HG03442 (cell line): ENCODE measurements at regions not wholly inside any gene's neighbourhood (a gene's known extent, or its start where the extent isn't known, plus 50 kb on each side); places are given as distances from the start of the nearest gene placed in this dataset.
"Not testable (repeated sequence)": the region's sequence is repeated elsewhere in the genome, so short reads cannot be mapped to it uniquely, and the experiment has no call there.

Experiments
- ATAC-seq: cut with Tn5 transposase; IDR thresholded peaks from one replicate; pipeline ENCODE4 v1.9.1; 2021; ENCODE audit warnings: mild to moderate bottlenecking, moderate library complexity; ENCODE audit not compliant: unreplicated experiment

GRCh38 chr7:150045596-150045995 lies 171.8 kb downstream of the ATP6V0E2 start:
- ATAC-seq: not testable (repeated sequence)

DNA sequence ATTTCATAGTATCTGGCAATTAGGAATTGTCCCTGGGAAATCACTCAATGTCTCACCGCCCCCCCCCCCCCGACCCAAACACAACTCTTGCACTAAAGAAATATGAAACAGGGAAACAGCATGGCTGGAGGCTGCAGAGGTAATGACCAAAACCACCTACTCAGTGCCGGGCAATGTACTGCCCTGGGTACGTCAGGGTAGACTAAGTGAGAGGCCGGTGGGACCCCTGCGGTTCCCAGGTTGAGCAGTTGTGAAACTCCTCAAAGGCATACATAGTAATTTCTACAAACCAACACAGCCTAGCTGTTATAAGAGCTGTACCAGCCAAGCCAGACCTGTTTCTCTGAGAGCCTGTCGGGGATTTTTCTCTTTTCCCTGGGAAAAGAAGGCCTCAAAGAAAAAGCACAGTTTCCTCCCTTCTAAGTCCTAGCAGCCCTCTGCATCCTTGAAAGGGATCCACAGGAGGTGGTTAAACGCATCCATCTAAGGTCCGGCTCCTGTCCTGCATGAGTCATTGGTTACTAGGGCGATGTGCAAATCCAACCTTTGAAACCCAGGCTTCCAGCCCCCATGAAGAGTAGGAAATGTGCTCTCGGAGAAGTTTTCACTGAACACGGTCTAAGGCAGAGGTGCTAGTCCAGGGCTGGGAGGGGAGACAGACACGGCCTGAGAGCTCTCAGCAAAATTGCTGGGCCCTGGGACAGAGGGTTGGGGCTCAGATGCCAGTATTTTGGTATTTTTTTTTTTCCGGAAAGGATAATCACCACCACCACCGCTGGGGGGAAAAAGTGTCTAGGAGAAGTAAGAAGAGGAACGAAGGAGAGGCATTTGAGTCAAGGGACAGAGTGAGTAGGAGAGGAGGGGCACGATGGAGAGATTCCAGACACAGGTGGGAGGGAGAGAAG lies 172.8 kb downstream of the ATP6V0E2 start:
- not testable (repeated sequence) for ATAC-seq

DNA sequence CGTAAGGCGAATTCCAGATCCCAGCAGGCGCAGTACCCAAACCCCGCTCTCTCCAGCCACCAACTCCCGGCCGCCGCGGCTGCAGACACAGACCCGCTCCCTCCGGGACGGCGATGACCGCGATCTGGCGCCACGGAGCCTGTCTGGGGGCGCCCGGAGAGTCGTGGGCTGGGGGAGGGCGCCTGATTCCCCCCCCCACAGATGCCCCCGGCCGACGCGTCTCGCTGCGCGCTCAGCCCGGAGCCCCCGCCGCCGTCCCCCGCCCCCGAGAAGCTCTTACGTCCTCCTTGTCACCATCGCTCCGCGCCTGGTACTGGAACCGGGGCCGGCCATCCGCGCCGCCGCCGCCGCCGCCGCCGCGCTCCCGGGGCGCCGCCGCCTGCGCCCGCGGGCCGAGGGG lies 173.6 kb downstream of the ATP6V0E2 start:
- not testable (repeated sequence) for ATAC-seq

DNA sequence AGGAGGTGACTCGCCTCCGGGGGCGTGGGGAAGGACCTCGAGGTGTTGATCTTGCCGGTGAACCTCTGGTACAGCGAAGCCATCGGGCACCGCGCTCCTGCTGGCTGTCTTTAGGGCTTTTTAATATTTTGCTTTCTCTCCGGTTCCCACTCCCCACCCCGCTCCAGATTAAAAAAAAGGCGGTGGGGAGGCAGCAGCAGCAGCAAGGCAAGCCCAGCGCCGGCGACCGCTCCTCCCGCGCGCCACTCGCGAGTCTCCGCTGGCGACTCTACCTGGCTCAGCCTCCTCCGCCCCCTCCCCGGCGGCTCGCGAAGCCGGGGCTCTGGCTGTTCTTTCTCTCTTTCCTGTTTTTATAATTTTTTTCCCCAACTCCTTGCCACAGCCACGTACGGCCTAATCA lies 174.0 kb downstream of the ATP6V0E2 start:
- not testable (repeated sequence) for ATAC-seq

DNA sequence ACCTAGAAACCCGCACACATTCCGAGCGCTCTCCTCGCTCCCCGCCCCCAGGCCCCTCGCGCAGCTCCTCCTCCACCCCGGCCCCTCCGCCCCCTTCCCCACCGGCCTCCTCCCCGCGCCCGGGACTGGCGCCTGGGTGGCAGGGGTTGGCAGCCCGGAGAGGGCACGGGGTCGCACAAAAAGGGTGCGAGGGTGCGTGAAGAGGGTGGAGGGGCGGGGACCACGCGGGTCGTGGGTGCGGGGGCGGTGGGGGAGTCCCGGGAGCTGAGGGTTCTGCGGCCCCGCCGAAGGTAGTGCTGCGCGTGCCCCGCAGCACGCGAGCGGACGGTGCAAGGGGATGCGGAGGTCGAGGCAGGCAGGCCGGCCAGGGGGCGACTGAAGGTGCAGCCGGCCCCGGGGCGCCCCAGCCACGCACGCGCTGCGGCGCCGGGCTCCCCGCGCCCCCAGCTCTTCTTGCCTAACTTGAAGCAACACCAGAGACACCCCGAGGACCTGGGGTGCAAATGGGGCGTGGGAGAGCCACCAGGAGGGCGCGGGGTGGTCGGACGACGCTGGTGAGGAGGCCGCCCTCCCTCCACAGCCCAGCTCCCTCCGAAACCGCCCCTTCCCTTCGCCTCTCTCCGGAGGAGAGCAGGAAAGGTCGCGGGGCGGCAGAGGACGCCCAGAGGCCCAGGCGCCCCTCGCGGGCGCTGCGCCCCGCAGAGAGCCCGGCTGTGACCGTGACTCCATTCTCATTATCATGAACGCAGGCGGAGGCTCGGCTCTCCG lies 174.7 kb downstream of the ATP6V0E2 start:
- not testable (repeated sequence) for ATAC-seq

DNA sequence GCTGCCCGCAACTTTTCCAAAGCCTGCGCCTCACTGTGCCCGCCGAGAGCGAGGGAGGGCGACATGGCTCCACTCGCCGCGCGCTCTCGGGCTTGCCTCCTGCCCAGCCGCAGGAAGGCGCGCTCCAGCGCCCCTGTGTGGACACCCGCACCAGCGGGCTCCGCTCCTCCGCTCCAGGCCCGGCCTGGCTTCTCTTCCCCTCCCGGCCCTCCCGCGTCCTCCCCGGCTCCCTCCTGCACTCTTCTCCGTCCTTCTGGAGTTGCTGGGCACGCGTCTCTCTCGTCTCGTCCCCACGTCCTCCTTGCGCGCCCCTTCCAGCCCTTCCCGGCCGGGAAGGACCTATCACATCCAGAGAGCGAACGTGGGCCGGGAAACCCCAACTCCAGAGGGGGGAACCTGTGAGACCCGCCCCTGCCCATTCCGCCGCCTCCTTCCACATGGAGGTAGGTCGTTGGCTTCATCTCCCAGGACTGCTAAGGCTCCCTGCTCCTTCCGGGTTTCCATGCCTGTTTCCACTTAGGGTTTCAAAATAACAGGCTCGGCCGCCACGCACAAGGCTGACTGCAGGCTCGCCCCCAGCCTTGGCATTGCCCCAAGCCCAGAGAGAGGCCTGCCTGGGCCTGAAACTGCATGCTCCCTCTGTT lies 175.4 kb downstream of the ATP6V0E2 start:
- not testable (repeated sequence) for ATAC-seq

- ATAC-seq: not testable (repeated sequence)
These were observed 179.6 kb downstream of the ATP6V0E2 start for GRCh38 chr7:150053396-150053795.

GRCh38 chr7:150054242-150054641 lies 180.5 kb downstream of the ATP6V0E2 start:
- not testable (repeated sequence) for ATAC-seq

DNA sequence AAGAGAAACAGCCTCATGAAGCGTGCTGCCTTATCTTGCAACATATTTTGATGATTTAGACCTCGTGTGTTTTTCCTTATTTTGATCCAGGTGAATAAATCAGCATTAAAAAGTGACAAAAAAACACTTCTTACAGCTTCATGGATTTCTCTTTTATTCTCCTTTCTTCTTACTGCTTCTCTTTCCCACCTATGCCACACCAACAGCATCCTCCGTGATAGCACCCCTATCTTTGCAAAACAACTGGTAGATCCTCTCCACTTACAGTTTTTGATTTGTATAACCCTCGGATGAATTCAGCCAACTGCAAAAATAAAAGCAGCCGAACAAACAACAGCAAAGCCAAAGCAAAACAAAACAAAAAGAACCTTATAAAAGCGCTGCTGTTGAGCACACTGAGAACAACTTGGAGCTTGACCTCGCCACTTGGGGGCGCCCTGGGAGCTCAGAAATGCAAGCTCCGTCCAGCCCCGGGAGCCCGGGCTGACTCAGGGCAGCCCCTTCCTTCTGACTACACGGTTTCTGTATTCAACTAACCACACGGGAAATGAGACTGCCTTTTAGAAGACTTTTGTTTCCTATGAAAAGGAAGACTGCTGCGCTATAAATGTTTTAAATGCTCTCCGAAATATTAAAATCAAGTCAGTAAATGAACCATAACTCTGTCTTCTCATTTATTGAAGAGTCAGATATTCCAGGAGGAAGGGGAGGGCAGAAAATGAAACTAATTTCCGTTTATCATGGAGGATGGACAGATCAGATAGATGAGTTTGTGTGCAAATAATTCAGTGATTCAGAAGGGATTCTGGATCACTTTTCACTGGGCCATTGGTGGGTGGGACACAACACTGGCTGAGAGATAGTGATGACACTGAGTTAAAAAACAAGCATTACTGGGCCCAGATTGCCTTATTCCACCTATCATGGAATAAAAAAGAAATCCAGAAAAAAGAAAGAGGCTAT lies 186.8 kb downstream of the ATP6V0E2 start:
- ATAC-seq: peak; percentile 97

GRCh38 chr7:150063195-150063594 lies 189.4 kb downstream of the ATP6V0E2 start:
- ATAC-seq: not testable (repeated sequence)

GRCh38 chr7:150069555-150070313 lies 196.0 kb downstream of the ATP6V0E2 start:
- ATAC-seq: not testable (repeated sequence)

- not testable (repeated sequence) for ATAC-seq
These were observed 203.8 kb downstream of the ATP6V0E2 start for GRCh38 chr7:150077543-150077942.

GRCh38 chr7:150081865-150082264 lies 208.1 kb downstream of the ATP6V0E2 start:
- ATAC-seq: not testable (repeated sequence)

DNA sequence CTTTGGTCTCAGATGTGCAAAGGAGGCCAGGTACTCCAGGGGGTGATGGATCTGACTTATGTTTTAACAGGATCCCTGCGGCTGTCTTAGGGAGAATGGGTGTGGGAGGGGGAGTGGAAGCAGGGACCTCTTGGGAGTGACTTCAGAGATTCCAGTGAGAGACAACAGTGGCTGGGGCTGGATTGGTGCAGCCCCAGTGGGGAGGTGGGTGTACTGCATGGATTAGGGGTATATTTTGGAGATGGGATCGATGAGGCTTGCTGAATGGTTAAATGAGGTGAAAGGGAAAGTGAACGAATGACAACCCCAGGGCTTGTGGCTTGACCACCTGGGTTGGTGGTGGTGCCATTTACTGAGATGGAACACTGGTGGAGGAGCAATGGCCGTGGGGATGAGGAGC lies 211.0 kb downstream of the ATP6V0E2 start:
- ATAC-seq: not testable (repeated sequence)

GRCh38 chr7:150087478-150087877 lies 213.7 kb downstream of the ATP6V0E2 start:
- ATAC-seq: not testable (repeated sequence)

- ATAC-seq: not testable (repeated sequence)
These were observed 215.4 kb downstream of the ATP6V0E2 start for GRCh38 chr7:150089139-150089538.

DNA sequence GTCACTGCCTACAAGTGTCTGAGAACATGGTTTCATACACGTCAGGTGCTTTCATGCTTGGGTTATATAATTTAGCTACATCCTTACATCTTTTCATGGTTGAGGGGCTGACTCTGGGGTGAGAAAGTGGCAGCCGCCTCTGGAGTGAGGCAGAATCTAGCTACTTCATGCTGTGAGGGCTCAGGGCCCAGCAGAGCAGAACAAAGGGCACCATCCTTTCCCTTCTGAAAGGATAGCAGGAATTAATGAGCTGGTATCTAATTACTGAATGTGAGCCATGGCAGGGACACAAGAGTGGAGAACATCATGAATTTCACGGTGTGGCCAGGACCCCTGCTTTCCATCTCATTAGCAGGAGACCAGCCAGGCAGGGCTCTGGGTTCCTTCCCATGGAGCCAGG lies 217.0 kb downstream of the ATP6V0E2 start:
- ATAC-seq: not testable (repeated sequence)

DNA sequence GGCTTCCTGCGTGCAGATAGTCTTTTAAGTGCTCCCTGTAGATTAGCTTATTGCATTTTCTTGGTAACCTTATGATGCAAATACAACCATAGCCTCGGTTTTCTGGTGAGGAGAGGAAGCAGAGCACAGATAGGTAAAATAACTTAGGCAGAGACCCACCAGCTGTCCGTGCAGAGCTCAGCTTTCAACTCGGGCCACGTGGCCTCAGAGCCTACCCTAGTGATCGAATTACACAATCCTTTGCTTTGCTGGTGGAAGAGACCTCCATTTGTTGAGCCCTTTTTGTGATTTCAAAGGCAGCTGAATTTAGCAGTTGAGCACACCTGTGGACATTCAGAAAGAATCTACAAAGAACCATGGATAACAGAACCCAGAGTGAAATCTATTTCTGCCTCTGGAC lies 220.1 kb downstream of the ATP6V0E2 start:
- ATAC-seq: not testable (repeated sequence)
